NCI-H2171 treated with DMSO at 0.1 percent for 48 hours (cell line): ENCODE measurements at regions not wholly inside any gene's neighbourhood (a gene's known extent, or its start where the extent isn't known, plus 50 kb on each side); places are given as distances from the start of the nearest gene placed in this dataset.

Experiments used
- DNase-seq: peaks from one replicate; lab custom pipeline; 2025; lab: John Stamatoyannopoulos, UW

GRCh38 chr2:104766683-104767082 lies 87.2 kb upstream of the POU3F3 start:
- DNase-seq = no peak

- DNase-seq = no peak
Measured at GRCh38 chr2:104768694-104769093, 85.2 kb upstream of the POU3F3 start.

- DNase-seq = no peak
Measured at GRCh38 chr2:104769096-104769495, 84.8 kb upstream of the POU3F3 start.

GRCh38 chr2:104772996-104773395 lies 80.9 kb upstream of the POU3F3 start:
- DNase-seq = no peak

- DNase-seq = no peak
Measured at GRCh38 chr2:104774631-104775030, 79.3 kb upstream of the POU3F3 start.

GRCh38 chr2:104777721-104778120 lies 76.2 kb upstream of the POU3F3 start:
- no peak for DNase-seq

- DNase-seq = no peak
Measured at GRCh38 chr2:104781151-104781550, 72.8 kb upstream of the POU3F3 start.

GRCh38 chr2:104784264-104784663 lies 69.7 kb upstream of the POU3F3 start:
- no peak for DNase-seq

GRCh38 chr2:104786204-104786603 lies 67.7 kb upstream of the POU3F3 start:
- DNase-seq = no peak

- no peak for DNase-seq
Measured at GRCh38 chr2:104786821-104787220, 67.1 kb upstream of the POU3F3 start.

- no peak for DNase-seq
Measured at GRCh38 chr2:104787298-104788065, 66.4 kb upstream of the POU3F3 start.

- DNase-seq = no peak
Measured at GRCh38 chr2:104788742-104789455, 65.0 kb upstream of the POU3F3 start.

- no peak for DNase-seq
Measured at GRCh38 chr2:104790100-104790811, 63.7 kb upstream of the POU3F3 start.

- DNase-seq = no peak
Measured at GRCh38 chr2:104790901-104791495, 62.9 kb upstream of the POU3F3 start.

- no peak for DNase-seq
Measured at GRCh38 chr2:104793966-104794365, 59.9 kb upstream of the POU3F3 start.

- no peak for DNase-seq
Measured at GRCh38 chr2:104794441-104794840, 59.5 kb upstream of the POU3F3 start.
